ENCODE measurements at regions not wholly inside any gene's neighbourhood (a gene's known extent, or its start where the extent isn't known, plus 50 kb on each side); places are given as distances from the start of the nearest gene placed in this dataset.

GRCh38 chr1:38576241-38576640 is 283.3 kb downstream of the RRAGC start:
- 82 to 94% (median 87%) methylated on average over 6 of the region's 6 CpGs for WGBS, 5 donors
- H3K9me3 ChIP-seq: no peaks in the 10 kb centered on the region
- no peak overlapping the region for H3K27ac ChIP-seq
- TF ChIP-seq POLR2A (IDR thresholded peaks at IDR 0.05): no peak
- TF ChIP-seq POLR2AphosphoS5 (IDR thresholded peaks at IDR 0.05): no peak
- TF ChIP-seq CTCF (IDR thresholded peaks at IDR 0.05 in 8 of 11, conservative IDR thresholded peaks at IDR 0.05 in 3 of 11): no peak
- peaks cover 0 to 57% (median 24%) of the 10 kb centered on the region in 7 donors for H3K27me3 ChIP-seq (replicated peaks in 1 of 7)
- DNase-seq: no peak
- H3K4me3 ChIP-seq: no peak overlapping the region
- peaks cover 6 to 21% (median 13%) of the 10 kb centered on the region in 6 donors for H3K4me1 ChIP-seq
- no peaks in the 10 kb centered on the region for H3K36me3 ChIP-seq
- intact Hi-C loops (cut with DNase I; ENCODE audit: low total_unique reads): no loop called here

GRCh38 chr1:38571726-38572125 is 287.8 kb downstream of the RRAGC start:
- Histone ChIP-seq H3K27ac (no peak overlapping the region), H3K27me3 (replicated peaks in 1 of 7) (peaks cover 0 to 45% (median 0%) of the 10 kb centered on the region in 7 donors), H3K4me1 (no peaks in the 10 kb centered on the region), H3K4me3 (no peak overlapping the region), H3K9me3 (no peaks in the 10 kb centered on the region), H3K36me3 (no peaks in the 10 kb centered on the region)
- no peak for DNase-seq
- WGBS, 5 donors: 84 to 97% (median 89%) methylated on average over 3 to 4 of the region's 4 CpGs
- TF ChIP-seq POLR2AphosphoS5 (IDR thresholded peaks at IDR 0.05): no peak
- TF ChIP-seq POLR2A (IDR thresholded peaks at IDR 0.05): no peak
- TF ChIP-seq CTCF (IDR thresholded peaks at IDR 0.05 in 8 of 11, conservative IDR thresholded peaks at IDR 0.05 in 3 of 11): no peak
- intact Hi-C loops (cut with DNase I; ENCODE audit: low total_unique reads): no loop called here

- H3K9me3 ChIP-seq: no peaks in the 10 kb centered on the region
- H3K27me3 ChIP-seq (replicated peaks in 1 of 7): peaks cover 0 to 36% (median 0%) of the 10 kb centered on the region in 7 donors
- H3K4me1 ChIP-seq: no peaks in the 10 kb centered on the region
- WGBS, 5 donors: 80 to 89% (median 87%) methylated on average over 3 of the region's 3 CpGs
- TF ChIP-seq POLR2AphosphoS5 (IDR thresholded peaks at IDR 0.05) (no peak), CTCF (IDR thresholded peaks at IDR 0.05 in 8 of 11, conservative IDR thresholded peaks at IDR 0.05 in 3 of 11) (no peak), POLR2A (IDR thresholded peaks at IDR 0.05) (no peak)
- no peak overlapping the region for H3K27ac ChIP-seq
- intact Hi-C loops (cut with DNase I; ENCODE audit: low total_unique reads): no loop called here
- H3K4me3 ChIP-seq: no peak overlapping the region
- no peaks in the 10 kb centered on the region for H3K36me3 ChIP-seq
- DNase-seq: no peak
Measured at GRCh38 chr1:38570657-38570975, 289.0 kb downstream of the RRAGC start.

- no peak for DNase-seq
- TF ChIP-seq POLR2AphosphoS5 (IDR thresholded peaks at IDR 0.05) (no peak), CTCF (IDR thresholded peaks at IDR 0.05 in 8 of 11, conservative IDR thresholded peaks at IDR 0.05 in 3 of 11) (no peak), POLR2A (IDR thresholded peaks at IDR 0.05) (no peak)
- intact Hi-C loops (cut with DNase I; ENCODE audit: low total_unique reads): no loop called here
- Histone ChIP-seq H3K4me1 (no peaks in the 10 kb centered on the region), H3K4me3 (no peak overlapping the region), H3K9me3 (no peaks in the 10 kb centered on the region), H3K27me3 (replicated peaks in 1 of 7) (peaks cover 0 to 40% (median 0%) of the 10 kb centered on the region in 7 donors), H3K27ac (no peak overlapping the region), H3K36me3 (no peaks in the 10 kb centered on the region)
- 56 to 75% (median 62%) methylated on average over 26 of the region's 26 CpGs for WGBS, 5 donors
Measured at GRCh38 chr1:38569932-38570656, 289.5 kb downstream of the RRAGC start.

Data from spleen (tissue), 11 donors.